GM19468 (cell line): ENCODE measurements at regions not wholly inside any gene's neighbourhood (a gene's known extent, or its start where the extent isn't known, plus 50 kb on each side); places are given as distances from the start of the nearest gene placed in this dataset.

Experiments used
- ATAC-seq: cut with Tn5 transposase; IDR thresholded peaks from one replicate; pipeline ENCODE4 v1.9.1; 2021; ENCODE audit warnings: mild to moderate bottlenecking, moderate library complexity, moderate number of reproducible peaks; ENCODE audit not compliant: unreplicated experiment; ENCODE audit errors: extremely low read depth

DNA sequence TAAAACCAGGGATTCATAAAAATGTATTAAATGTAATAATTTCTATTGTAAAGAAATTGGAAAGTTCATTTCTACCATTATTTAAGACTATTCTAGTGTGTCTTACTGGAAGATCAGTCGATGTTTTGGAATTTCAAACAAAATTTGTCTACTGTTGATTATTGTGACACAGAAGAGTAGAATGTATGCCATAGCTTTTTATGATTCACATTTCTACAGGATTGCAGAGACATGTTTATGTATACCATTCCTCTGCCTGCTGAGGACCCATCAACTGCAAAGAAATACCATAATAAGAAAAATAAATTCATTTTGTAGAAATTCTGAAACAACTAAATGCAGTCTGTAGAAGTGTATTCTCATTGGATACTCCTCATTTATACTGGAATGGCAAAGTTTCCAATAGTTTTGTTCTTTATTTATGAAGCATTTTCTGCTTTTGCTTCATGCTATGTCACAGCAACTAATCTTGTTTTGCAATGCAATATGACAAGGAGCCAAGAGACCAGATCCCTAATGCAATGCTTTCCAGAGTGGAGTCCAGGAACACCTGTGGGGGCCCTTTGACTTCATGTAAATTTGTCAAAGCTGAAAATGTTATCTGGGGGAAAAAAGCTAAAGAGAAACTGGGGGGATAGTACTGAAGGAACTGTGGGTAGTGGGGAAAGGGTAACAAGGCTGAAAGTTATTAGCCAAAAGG, 172.9 kb upstream of the LRIG3 start:
- no peak for ATAC-seq

DNA sequence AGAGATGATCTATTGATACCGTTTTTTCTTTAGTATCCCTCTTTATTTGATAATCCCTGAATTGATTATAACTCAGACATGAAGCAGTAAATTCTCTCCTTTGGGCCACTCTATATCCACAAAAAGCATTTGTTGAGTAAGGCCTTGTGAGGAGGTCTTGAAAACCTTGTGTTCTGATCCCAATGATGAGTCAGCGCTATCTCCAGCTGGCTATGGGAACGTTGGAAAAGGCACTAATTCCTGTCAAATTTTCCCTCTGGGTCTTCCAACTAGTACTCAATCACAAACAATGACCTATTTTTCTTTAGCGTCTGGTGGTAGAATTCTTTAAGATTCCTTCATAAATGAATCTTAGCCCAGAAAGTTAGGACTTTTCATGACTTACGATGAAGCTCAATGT, 168.4 kb upstream of the LRIG3 start:
- no peak for ATAC-seq

GRCh38 chr12:59087691-59088090, 167.4 kb upstream of the LRIG3 start:
- ATAC-seq = no peak

DNA sequence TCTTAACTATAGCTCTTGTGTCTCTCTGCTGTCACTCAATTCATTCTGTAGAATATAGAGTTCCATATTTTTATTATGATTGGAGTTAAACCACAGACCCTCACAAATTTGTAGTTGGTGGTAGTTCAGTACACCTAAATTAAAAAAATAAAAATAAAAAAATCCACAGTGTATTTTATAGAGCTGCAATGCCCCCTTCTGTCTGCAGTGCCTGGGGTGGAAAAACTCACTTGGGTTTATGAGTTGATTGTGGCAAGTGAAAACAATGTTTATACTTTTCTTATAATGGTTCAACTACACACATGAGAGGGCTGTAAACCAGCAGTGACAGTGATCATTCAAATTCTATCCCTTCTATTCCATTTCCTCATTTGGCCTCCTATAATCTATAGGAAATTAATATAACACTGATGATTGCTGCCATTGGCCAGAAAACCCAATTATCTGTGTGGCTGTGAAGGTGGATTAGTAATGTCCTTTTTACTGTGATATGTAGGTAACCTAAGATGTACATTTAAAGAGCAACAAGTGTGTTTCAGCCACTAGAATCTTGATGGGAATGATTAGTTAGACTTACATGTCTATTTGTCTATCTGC, 166.9 kb upstream of the LRIG3 start:
- no peak for ATAC-seq

DNA sequence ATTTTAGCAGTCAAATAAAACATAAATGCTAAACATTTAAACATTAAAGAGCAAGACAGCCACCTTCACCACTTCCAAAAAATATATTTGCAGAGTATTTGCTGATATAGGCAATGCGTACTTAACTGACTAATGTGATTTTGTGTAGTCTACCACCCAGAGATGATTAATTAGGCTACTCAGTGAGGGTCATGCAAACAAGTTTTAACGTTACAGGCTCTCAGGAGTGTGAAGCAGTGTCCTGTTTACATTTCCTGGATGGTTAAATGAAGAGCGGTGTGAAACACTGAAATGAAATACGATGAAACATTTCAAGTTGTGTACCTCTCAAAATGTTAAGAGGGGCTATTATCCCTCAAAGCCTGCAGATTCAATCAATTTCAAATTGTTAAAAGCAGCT, 165.8 kb upstream of the LRIG3 start:
- ATAC-seq = no peak

GRCh38 chr12:59085690-59086089, 165.4 kb upstream of the LRIG3 start:
- no peak for ATAC-seq

- ATAC-seq = no peak
Observed at GRCh38 chr12:59084511-59085375, 164.4 kb upstream of the LRIG3 start.

GRCh38 chr12:59082952-59083351, 162.6 kb upstream of the LRIG3 start:
- ATAC-seq = no peak

GRCh38 chr12:59080101-59080500, 159.8 kb upstream of the LRIG3 start:
- no peak for ATAC-seq

DNA sequence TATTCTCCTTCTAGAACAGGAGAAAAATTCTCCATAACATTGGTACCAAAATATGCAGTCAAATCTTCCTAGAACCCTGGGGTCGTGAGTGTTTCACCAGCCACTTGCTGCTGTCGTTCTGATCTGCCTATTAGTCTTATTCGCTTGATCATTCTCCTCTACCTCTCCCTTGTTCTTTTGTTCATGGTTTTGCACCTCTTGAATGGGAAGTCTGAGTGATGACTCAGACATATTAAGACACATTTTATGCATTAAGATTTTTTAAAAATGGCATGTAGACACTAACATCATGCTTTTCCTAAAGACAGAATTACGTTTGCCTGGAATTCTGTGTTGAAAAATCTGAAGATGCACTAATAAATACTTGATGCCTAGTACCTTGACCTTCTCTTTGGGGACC, 159.2 kb upstream of the LRIG3 start:
- no peak for ATAC-seq

DNA sequence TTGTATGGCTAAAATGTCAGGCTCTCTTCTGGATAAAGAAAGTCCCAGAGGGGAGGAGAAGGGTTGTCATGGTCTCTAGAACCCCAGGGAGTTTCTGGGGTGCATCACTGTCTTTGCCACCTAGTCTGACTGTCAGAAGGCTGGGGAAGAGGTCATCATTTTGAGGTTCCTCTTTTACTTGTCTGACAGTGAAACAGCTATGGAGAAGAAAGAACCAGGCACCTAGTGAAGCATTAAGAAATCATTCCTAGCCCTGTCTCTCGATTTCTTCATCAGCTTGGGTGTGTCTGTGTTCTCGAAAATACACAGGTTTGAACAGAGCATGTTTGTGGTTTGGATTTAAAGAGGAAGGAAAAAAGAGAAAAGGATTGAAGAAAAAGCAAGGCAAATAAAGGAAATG, 158.7 kb upstream of the LRIG3 start:
- ATAC-seq = no peak

DNA sequence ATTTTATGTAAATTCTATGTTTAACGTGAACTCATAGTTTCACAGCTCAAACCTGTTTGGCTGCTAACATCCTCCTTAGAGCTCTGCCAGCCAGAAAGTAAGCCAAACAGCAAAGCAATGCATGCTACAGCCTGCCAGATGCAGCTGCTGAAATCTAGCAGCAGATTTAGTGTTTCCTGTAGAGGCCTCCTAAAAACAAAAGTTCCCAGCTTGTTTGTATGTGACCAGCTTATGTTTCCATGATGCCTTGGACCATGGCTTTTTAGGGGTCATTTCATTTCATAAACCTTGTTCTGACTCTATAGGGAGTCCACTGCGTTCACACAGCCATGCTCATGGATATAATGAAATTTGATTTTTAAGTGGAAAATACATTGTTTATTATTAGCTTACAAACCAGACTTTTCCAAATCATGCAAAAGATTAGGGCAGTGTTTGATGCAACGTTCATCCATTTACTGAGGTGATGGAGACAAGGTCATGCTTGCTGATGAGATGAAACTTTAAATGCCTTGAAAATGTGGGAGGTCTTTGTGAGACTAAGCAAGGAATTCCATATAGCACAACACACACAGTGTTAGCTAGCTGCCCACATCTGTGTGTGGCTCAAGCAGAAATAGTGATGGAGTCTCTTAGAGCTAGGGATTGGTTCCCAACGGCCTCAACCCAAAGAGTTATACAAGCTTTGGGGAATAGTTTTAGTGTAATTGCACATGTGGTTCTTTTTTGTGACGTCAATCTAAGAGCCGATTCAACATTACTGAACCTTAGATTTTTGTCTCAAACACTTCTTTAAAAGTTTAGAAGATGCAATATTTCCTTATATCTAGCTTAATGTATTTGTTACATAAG, 157.5 kb upstream of the LRIG3 start:
- ATAC-seq = no peak

DNA sequence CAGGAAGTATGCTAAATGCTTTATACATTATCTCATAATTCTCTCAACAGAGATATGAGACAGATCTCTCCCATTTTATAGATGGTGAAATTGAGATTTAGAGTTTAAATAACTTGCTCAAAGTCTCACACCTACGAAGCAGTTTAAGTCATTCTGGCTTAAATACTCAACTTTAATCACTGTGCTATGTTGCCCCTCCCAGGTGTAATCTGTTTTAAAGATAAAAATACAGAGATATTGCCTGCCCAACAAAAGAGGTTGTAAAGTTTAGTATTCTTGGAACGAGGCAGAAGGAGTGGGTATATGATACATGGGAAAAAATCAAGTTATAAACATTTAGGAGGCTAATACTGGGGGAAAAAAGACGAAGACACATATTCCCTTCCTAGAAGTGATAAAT, 156.8 kb upstream of the LRIG3 start:
- ATAC-seq = no peak

- no peak for ATAC-seq
Observed at GRCh38 chr12:59076622-59077021, 156.3 kb upstream of the LRIG3 start.

DNA sequence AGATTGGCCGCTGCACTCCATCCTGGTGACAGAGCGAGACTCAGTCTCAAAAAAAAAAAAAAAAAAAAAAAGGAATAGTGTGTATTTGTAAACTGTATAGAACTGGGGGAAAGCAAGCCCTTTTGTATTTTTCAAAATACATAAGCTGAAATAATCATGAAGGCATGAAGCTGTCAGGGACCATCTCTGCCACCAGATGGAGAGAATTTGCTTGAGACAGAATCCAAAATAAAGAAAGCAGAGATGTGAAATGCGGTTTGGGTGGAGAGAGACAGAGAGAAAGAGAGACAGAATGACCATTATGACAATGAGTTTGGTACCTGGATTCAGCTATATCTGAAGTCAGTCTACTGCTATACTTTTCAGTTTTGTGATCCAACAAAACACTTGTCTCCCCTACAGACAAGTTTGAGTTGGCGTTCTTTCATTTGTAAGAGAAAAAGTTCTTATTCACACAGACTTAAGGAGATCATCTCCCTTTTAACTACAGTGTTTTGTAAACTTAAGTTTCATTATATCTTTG, 155.7 kb upstream of the LRIG3 start:
- no peak for ATAC-seq

GRCh38 chr12:59075141-59075540, 154.8 kb upstream of the LRIG3 start:
- ATAC-seq = no peak

DNA sequence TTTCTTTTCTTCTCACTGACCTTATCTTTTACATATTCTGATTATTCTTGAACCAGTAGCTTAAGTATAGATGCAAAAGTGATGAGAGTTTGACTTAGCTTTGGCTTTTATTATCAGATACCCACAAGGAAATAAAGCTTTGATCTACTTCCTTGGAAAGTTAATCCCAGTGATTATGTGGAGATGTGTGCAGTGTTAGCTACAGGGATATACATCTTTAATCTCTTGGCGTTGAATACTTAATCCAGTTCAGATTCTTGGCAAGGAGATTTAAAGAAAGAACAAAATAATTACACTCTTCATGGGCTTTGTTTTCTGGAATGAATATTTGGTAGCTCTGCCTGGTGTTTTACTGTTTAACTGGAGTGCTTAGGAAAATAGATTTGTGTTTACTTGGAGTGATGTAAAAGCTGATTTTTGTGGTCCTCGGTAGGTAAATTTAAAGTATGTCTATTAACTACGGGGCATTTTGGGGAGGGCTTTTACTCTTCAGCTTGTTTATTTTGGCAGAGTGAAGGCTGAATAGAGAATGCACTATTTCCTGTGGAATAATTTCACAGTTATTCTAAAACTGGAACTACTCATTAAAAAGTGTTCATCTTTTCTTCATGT, 150.1 kb upstream of the LRIG3 start:
- ATAC-seq = no peak

- no peak for ATAC-seq
Observed at GRCh38 chr12:59069516-59069915, 149.2 kb upstream of the LRIG3 start.

DNA sequence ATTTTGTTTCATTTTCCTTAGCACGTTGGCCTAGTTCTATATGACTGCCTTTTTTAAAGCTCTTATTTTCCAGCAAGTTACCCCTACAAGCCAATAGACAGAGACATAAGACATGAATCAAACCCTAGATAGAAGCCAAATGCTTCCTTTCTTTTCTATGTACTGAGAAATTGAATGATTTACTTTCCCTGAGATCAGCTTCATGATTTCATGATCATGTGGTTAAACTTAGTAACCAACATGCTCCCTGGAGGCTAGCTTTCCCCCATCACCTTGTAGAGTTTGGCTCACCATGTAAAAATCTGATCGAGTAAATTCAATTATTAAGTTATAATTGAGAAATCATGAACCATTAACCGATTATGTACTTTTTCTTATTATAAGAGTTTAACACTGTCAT, 148.1 kb upstream of the LRIG3 start:
- ATAC-seq = no peak

- no peak for ATAC-seq
Observed at GRCh38 chr12:59067083-59067482, 146.8 kb upstream of the LRIG3 start.
